CD4-positive, alpha-beta T cell treated with Interleukin-12 subunit alpha and Interleukin-12 subunit beta, for 1 hour (primary cell): ENCODE measurements at regions not wholly inside any gene's neighbourhood (a gene's known extent, or its start where the extent isn't known, plus 50 kb on each side); places are given as distances from the start of the nearest gene placed in this dataset.
"Not testable (repeated sequence)": the region's sequence is repeated elsewhere in the genome, so short reads cannot be mapped to it uniquely, and the experiment has no call there.

ENCODE experiments used
- DNase-seq: peaks from one replicate; pipeline ENCODE4 v3.0.0-alpha.2; 2020

- no peak for DNase-seq
These were observed 971.2 kb upstream of the CDH9 start for GRCh38 chr5:28009576-28009975.

- no peak for DNase-seq
These were observed 958.3 kb upstream of the CDH9 start for GRCh38 chr5:27996665-27997064.

- no peak for DNase-seq
These were observed 957.5 kb upstream of the CDH9 start for GRCh38 chr5:27995867-27996266.

GRCh38 chr5:27978322-27978721, 939.9 kb upstream of the CDH9 start:
- DNase-seq, result no peak

- DNase-seq, result no peak
These were observed 930.8 kb upstream of the CDH9 start for GRCh38 chr5:27969157-27969556.

GRCh38 chr5:27963050-27963783, 924.8 kb upstream of the CDH9 start:
- DNase-seq, result no peak

- DNase-seq, result no peak
These were observed 923.8 kb upstream of the CDH9 start for GRCh38 chr5:27962198-27962597.

- DNase-seq, result no peak
These were observed 908.7 kb upstream of the CDH9 start for GRCh38 chr5:27947088-27947487.

- no peak for DNase-seq
These were observed 906.1 kb upstream of the CDH9 start for GRCh38 chr5:27944471-27944870.

GRCh38 chr5:27938989-27939388, 900.6 kb upstream of the CDH9 start:
- DNase-seq, result no peak

GRCh38 chr5:27928060-27928459, 889.7 kb upstream of the CDH9 start:
- DNase-seq, result no peak

GRCh38 chr5:27911216-27911615, 872.8 kb upstream of the CDH9 start:
- DNase-seq, result no peak

- no peak for DNase-seq
These were observed 870.0 kb upstream of the CDH9 start for GRCh38 chr5:27908341-27908740.

GRCh38 chr5:27906931-27907601, 868.7 kb upstream of the CDH9 start:
- DNase-seq, result no peak

- DNase-seq, result no peak
These were observed 868.1 kb upstream of the CDH9 start for GRCh38 chr5:27906481-27906880.

GRCh38 chr5:27900761-27901160, 862.4 kb upstream of the CDH9 start:
- no peak for DNase-seq

- no peak for DNase-seq
These were observed 837.7 kb upstream of the CDH9 start for GRCh38 chr5:27876071-27876470.

GRCh38 chr5:27875148-27875547, 836.8 kb upstream of the CDH9 start:
- DNase-seq, result no peak

- DNase-seq, result no peak
These were observed 829.9 kb upstream of the CDH9 start for GRCh38 chr5:27868292-27868691.

GRCh38 chr5:27855491-27855890, 817.1 kb upstream of the CDH9 start:
- no peak for DNase-seq

- DNase-seq, result no peak
These were observed 816.0 kb upstream of the CDH9 start for GRCh38 chr5:27854243-27854852.

GRCh38 chr5:27845248-27845647, 806.9 kb upstream of the CDH9 start:
- no peak for DNase-seq

GRCh38 chr5:27836704-27837103, 798.3 kb upstream of the CDH9 start:
- DNase-seq, result not testable (repeated sequence)

- DNase-seq, result no peak
These were observed 794.5 kb upstream of the CDH9 start for GRCh38 chr5:27832886-27833285.
